Calu3 (cell line): ENCODE measurements at regions not wholly inside any gene's neighbourhood (a gene's known extent, or its start where the extent isn't known, plus 50 kb on each side); places are given as distances from the start of the nearest gene placed in this dataset.

ENCODE experiments used
- BruUV-seq: library from RNA; stranded (reverse); fragments of 400-500 nt; replicated peaks from 2 replicates; lab custom pipeline; 2021; lab: Mats Ljungman, UMichigan
- CTCF ChIA-PET: fragments of 300-600 bp; sonication (Branson Sonifier 250); formaldehyde crosslinking; loops from one replicate; lab custom pipeline; 2022; ENCODE audit warnings: antibody characterized with exemption; lab: Charles Lee
- DNase-seq: peaks from one replicate; pipeline ENCODE4 v3.0.0; 2022
- H3K27ac Mint-ChIP-seq: one replicate; pipeline ENCODE4 v1.8.0; 2022; ENCODE audit warnings: mixed read lengths; ENCODE audit not compliant: unreplicated experiment
- H3K27me3 Mint-ChIP-seq: one replicate; pipeline ENCODE4 v1.8.0; 2022; ENCODE audit warnings: mixed read lengths; ENCODE audit not compliant: unreplicated experiment
- H3K36me3 Mint-ChIP-seq: one replicate; pipeline ENCODE4 v1.8.0; 2022; ENCODE audit warnings: mild to moderate bottlenecking, moderate library complexity, mixed read lengths; ENCODE audit not compliant: insufficient read depth, unreplicated experiment
- H3K4me1 Mint-ChIP-seq: one replicate; pipeline ENCODE4 v1.8.0; 2022; ENCODE audit warnings: mild to moderate bottlenecking, low read depth, mixed read lengths; ENCODE audit not compliant: unreplicated experiment
- H3K4me3 Mint-ChIP-seq: one replicate; pipeline ENCODE4 v1.8.0; 2022; ENCODE audit warnings: mild to moderate bottlenecking, low read depth, moderate library complexity, mixed read lengths; ENCODE audit not compliant: unreplicated experiment
- H3K9me3 Mint-ChIP-seq: one replicate; pipeline ENCODE4 v1.8.0; 2022; ENCODE audit warnings: low read depth, mixed read lengths; ENCODE audit not compliant: unreplicated experiment
- CTCF ChIP-seq: fragments of 200-600 bp; IDR thresholded peaks from one replicate; pipeline ENCODE4 v1.8.0; 2022; ENCODE audit warnings: antibody characterized with exemption; ENCODE audit not compliant: unreplicated experiment
- intact Hi-C: fragments of 100-400 bp; cut with micrococcal nuclease; formaldehyde crosslinking; loops from one replicate; pipeline ENCODE4 v1.10.0; 2022; ENCODE audit not compliant: unreplicated experiment

- H3K4me3 Mint-ChIP-seq = no peak overlapping the region
- intact Hi-C loops = no loop called here
- H3K36me3 Mint-ChIP-seq = no peaks in the 10 kb centered on the region
- no peak for DNase-seq
- H3K9me3 Mint-ChIP-seq = peaks cover 4% of the 10 kb centered on the region
- TF ChIP-seq CTCF = no peak
- H3K4me1 Mint-ChIP-seq = no peaks in the 10 kb centered on the region
- no TSS peak for BruUV-seq
- H3K27ac Mint-ChIP-seq = no peak overlapping the region
- no peaks in the 10 kb centered on the region for H3K27me3 Mint-ChIP-seq
- CTCF ChIA-PET = no interaction called here
These were observed 63.2 kb upstream of the TCF4 start for GRCh38 chr18:55651236-55651635.

- peaks cover 4% of the 10 kb centered on the region for H3K9me3 Mint-ChIP-seq
- DNase-seq = no peak
- intact Hi-C loops = no loop called here
- no peak overlapping the region for H3K27ac Mint-ChIP-seq
- BruUV-seq = no TSS peak
- no peak for TF ChIP-seq CTCF
- no peak overlapping the region for H3K4me3 Mint-ChIP-seq
- H3K36me3 Mint-ChIP-seq = no peaks in the 10 kb centered on the region
- CTCF ChIA-PET = no interaction called here
- H3K27me3 Mint-ChIP-seq = no peaks in the 10 kb centered on the region
- H3K4me1 Mint-ChIP-seq = no peaks in the 10 kb centered on the region
These were observed 62.4 kb upstream of the TCF4 start for GRCh38 chr18:55650363-55650870.

GRCh38 chr18:55647331-55647730 is 59.3 kb upstream of the TCF4 start:
- Mint-ChIP-seq H3K27me3 (no peaks in the 10 kb centered on the region), H3K4me1 (no peaks in the 10 kb centered on the region), H3K36me3 (no peaks in the 10 kb centered on the region), H3K9me3 (no peaks in the 10 kb centered on the region), H3K27ac (no peak overlapping the region), H3K4me3 (no peak overlapping the region)
- no peak for TF ChIP-seq CTCF
- CTCF ChIA-PET = no interaction called here
- DNase-seq = no peak
- intact Hi-C loops = no loop called here
- no TSS peak for BruUV-seq

GRCh38 chr18:55642191-55642590 is 54.2 kb upstream of the TCF4 start:
- intact Hi-C loops = no loop called here
- Mint-ChIP-seq H3K4me3 (no peak overlapping the region), H3K27ac (no peak overlapping the region), H3K36me3 (no peaks in the 10 kb centered on the region), H3K27me3 (no peaks in the 10 kb centered on the region), H3K9me3 (peaks cover 9% of the 10 kb centered on the region), H3K4me1 (no peaks in the 10 kb centered on the region)
- DNase-seq = no peak
- BruUV-seq = no TSS peak
- CTCF ChIA-PET = no interaction called here
- TF ChIP-seq CTCF = no peak
